Stimulated activated CD4-positive, alpha-beta T cell treated with anti-CD3 and anti-CD28 coated beads, Interleukin-2, amount 100 ng/mL, for 24 hours (primary cell): ENCODE measurements at regions not wholly inside any gene's neighbourhood (a gene's known extent, or its start where the extent isn't known, plus 50 kb on each side); places are given as distances from the start of the nearest gene placed in this dataset.

Experiments used
- DNase-seq, 2 donors: peaks; one replicate each; pipeline ENCODE4 v3.0.0-alpha.2; 2020

DNA sequence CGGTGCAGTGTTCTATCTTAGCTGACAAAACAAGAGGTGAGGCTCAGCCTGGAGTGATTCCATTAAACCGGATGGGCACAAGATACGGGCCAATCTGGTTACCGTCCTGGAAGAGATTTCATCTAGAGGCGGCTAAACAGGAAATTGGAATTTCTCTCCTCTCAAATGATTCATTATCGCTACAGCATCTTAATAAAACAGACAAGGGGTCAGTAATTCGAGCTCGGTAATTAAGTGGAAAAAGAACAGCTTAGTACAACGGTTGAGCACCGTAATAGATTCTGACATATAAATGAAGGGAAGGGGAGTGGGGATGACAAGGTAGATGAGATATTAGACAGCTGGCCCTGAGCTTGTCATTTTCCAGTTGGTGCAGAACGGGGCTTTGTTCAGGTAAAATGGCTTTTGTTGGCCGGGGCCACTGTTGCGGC lies 137.2 kb downstream of the EDN3 start:
- DNase-seq: no peak

DNA sequence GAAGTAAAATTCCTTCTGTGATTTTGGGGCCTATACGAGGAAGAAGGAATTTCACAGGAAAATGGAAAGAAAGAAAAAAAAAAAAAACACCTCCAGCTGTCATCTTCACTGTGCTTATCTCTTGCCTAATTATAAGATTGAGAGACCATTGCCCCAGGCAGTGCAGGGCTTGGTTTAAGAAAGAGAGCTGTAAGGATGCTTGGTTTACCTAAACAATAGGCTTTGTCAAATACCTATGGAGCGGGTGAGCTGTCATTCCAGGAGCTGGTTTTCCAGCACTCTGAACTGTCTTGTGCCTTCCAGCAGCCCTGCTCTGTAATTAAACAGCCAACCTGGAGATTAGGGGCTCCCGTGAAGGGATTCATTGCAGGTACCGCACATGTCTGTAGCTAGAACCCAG lies 137.8 kb downstream of the EDN3 start:
- no peak for DNase-seq

- no peak for DNase-seq
These were observed 138.8 kb downstream of the EDN3 start for GRCh38 chr20:59439243-59439642.

GRCh38 chr20:59441306-59441705 lies 140.9 kb downstream of the EDN3 start:
- DNase-seq: no peak

DNA sequence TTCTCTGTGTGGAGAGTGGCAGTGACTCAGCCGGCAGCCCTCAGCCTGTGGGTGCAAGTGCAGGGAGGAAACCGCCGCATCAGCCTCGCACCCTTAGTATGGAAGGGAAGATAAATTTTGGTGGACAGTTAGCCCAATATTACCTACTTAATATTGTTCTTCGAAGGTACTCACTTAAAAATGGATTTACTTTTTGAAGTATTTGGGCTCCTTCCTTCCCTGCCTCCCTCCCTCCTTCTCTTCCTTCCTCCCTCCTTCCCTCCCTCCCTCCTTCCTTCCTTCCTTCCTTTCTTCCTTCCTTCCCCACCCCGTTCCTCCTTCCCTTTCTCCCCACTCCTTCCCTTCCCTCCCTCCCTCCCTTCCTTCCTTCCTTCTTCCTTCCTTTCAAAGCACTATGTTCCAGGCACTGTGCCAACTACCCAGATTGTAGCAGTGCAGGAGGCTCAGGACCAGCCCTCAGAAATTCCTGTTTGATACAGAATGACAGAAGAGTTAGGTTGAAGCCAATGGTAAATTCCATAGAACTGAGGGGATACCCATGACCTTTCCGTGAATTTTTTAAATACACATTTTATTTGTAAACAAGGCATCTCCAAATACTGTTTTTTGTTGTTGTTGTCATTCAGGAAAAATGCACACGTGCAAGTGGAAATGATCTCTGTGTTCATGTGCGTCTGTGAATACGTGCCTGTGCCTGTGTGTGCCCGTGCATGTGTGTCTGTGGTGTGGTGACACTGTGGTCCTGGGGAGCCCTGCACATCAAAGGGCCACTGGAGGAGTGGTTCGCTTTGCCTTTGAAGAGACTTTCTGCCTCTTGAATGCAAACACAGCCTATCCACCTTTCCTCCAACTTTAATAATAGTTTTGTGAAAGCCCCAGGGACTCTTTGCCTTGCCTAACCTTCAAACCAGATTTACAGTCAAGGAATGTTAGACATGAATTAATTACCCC lies 141.7 kb downstream of the EDN3 start:
- no peak for DNase-seq

GRCh38 chr20:59443550-59443949 lies 143.1 kb downstream of the EDN3 start:
- no peak for DNase-seq

- no peak for DNase-seq
These were observed 146.0 kb downstream of the EDN3 start for GRCh38 chr20:59446376-59446775.

DNA sequence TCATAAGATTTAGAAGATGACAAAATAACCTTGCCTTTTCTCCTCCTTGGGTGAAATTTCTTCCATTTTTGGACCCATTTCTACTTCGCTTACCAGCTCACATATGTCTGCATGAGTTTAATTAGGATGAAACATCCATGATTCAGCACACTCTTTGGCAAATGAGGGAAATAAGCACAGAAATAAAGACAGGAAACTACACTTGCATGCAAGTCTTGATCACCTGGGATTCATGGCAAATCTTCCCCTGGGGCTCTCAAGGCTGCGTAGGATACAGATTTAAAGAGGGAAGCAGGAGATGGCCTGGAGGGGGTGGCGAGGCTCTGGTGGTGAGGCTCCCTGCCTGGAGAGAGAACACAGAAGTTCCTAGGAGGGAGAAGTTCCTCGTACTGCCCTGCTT lies 147.8 kb downstream of the EDN3 start:
- DNase-seq: no peak

GRCh38 chr20:59448851-59449444 lies 148.5 kb downstream of the EDN3 start:
- no peak for DNase-seq

DNA sequence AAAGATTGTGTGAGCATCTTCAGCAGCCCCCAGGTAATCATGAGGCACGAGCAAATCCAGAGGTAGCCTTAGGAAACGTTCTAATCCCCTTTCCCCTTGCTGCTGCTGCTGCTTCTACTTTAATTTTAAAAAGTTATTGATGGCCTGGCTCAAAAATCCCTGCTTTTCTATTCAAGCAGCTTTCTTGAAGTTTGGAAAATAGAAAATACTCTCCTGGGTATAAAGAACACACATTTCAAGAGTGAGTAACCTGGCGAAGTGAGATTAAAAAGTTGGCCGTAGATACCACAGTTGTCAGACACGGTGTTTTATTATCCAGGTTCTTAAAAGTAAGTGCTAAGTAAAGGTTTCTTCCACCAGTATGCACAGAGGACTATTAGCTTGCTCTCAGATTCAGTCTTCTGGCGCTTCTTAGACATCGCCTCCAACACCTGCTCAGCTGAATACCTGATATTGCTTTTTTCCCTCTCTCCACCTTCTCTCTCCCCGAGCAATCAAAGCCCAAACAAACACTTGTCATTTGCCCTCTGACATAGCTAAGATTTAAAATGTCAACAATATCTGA lies 150.7 kb downstream of the EDN3 start:
- DNase-seq: no peak

GRCh38 chr20:59451641-59452040 lies 151.2 kb downstream of the EDN3 start:
- DNase-seq: no peak

GRCh38 chr20:59452856-59453255 lies 151.5 kb upstream of the PHACTR3 start:
- no peak for DNase-seq

- DNase-seq: no peak
These were observed 150.4 kb upstream of the PHACTR3 start for GRCh38 chr20:59453759-59454560.

DNA sequence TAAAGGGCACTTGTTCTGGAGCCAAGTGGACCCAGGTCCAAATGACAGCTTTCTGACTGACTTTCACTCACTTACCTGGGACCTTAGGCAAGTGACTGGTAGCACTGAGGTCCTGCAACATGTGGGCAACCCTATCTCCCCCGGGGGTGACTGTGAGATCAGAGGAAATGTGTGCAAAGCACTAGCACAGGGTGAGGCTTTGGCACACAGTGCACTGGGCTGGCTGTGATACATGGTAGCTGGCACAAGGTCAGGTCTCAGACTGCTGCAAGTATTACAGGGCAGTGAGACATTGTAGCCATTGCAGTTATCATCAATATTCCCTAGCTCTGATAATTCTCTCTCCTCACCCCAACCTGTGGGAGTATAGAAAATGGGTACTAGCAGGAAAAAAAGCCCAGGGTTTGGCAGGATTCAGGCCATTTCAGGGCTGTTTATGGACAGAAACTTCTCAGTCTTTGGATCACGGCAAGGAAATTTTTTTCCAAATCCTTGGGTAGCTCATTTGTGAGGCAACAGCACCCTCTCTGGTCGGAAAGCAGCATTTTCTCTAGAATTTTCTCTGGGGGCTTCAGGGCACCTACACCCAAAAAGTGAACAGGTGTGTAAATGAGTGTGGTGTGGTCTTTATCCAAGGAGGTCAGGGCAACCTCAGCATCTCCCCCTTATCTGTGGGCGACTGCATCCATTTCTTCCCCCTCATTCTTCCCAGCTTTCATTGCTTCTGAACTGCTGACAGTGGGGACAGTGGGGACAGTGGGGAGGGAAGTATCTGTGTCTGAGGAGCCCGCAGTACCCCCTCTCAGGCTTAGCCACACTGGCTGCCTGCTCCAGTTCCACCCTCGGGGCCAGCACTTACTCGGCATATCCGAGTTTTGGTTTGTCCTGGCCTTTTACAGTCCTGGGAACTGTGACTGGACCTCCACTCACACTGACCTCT lies 148.7 kb upstream of the PHACTR3 start:
- DNase-seq: no peak

DNA sequence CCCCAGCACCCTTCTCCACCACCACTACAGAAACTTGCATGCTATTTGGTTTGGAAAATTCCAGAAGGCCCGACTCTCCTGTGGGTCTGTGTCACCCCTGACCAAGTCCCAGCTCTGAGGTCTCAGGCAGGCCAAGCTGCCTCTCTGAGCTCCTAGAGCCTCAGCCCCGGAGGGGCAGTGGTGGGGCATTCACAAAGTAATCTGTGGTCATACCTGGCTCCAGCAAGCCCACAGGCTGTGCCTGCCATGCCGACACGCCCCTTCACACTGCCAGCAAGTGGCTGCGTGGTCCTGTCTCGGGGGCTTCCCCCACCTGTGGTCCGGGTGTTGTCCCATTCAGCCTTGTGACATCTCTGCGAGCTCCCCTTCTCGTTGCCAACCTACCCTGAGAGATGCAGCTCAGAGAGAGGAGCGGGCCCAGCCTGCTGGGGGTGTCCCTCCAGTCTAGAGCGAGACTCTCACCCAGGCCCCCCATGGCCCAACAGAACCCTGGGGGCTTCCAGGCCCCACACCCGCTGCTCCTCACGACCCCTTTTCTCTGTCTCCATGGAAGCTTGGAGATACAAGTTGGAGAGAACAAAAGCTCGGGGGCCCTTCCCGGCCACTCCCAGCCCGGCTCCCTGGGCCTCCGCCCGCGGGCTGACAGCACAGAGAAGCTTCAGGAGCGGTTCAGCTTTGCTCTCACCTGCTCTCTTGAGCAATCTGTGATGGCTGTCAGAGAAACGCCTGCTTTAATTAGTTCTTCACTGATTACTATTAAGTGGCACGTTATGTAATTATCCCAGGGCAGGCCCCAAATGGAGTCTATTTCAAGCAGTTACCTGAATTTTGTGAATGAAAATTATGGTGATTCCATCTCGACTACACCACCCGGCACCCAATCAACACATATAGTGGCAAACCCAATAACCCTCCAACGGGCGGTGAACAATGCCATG lies 147.7 kb upstream of the PHACTR3 start:
- no peak for DNase-seq

DNA sequence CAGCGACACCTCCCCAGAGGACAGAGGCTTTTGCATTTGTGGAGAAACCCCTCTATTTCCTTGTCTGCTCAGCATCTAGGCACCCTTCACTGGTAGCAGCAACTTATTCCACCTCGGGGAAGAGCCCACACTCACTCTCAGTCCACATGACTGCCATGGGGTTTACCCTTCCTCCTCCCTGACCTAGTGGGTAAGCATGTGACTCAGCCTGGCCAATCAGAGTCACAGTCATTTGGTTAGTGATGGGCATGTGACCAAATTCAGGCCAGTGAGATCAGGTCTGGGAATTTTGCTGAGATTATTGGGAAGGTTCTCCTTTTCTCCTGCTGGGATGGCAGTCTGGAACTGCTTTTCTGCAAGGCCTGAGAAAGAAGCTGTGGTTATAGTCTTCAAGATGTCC lies 145.7 kb upstream of the PHACTR3 start:
- DNase-seq: no peak

DNA sequence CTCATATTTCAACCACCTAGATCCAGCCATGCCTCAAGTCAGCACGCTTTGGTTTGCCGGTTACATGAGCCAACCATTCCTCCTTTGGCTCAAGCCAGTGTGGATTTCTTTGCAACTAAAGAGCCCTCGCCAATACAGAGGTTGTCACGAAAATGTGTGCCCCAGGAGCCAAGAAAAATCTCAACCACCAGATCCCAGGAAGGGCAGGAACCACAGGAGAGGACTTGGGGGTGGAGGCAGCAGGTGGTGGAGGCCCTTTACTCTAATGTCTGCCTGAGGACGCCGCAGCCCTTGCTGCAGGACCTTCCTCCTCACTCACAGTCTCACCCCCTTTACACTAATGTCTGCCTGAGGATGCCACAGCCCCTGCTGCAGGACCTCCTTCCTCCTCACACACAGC lies 144.8 kb upstream of the PHACTR3 start:
- DNase-seq: no peak

- no peak for DNase-seq
These were observed 144.0 kb upstream of the PHACTR3 start for GRCh38 chr20:59460352-59460751.

- DNase-seq: no peak
These were observed 142.8 kb upstream of the PHACTR3 start for GRCh38 chr20:59461526-59461925.

DNA sequence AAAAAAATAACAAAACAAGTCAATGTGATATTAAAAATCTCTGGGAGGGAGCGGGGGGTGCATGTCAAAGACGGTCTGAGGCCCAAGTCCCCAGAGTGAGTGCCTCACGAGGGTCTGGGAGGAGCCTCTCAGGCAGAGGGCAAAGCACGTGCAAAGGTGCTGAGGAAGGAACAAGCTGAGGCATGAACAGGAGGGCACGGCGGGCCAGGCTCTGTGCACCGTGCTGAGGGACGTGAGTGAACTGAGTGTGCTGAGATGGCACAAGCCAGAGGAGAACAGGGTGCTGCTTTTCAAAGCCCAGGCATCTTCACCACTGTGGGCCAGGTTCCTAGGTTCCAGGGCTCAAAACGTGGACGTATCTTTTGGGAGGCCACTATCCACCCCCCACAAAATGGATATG lies 142.1 kb upstream of the PHACTR3 start:
- no peak for DNase-seq

GRCh38 chr20:59463541-59463940 lies 140.8 kb upstream of the PHACTR3 start:
- DNase-seq: no peak
